ENCODE measurements at regions not wholly inside any gene's neighbourhood (a gene's known extent, or its start where the extent isn't known, plus 50 kb on each side); places are given as distances from the start of the nearest gene placed in this dataset.

GRCh38 chr17:31743797-31744196 is 115.2 kb downstream of the COPRS start:
- TF ChIP-seq, protein P1, sequence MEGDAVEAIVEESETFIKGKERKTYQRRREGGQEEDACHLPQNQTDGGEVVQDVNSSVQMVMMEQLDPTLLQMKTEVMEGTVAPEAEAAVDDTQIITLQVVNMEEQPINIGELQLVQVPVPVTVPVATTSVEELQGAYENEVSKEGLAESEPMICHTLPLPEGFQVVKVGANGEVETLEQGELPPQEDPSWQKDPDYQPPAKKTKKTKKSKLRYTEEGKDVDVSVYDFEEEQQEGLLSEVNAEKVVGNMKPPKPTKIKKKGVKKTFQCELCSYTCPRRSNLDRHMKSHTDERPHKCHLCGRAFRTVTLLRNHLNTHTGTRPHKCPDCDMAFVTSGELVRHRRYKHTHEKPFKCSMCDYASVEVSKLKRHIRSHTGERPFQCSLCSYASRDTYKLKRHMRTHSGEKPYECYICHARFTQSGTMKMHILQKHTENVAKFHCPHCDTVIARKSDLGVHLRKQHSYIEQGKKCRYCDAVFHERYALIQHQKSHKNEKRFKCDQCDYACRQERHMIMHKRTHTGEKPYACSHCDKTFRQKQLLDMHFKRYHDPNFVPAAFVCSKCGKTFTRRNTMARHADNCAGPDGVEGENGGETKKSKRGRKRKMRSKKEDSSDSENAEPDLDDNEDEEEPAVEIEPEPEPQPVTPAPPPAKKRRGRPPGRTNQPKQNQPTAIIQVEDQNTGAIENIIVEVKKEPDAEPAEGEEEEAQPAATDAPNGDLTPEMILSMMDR (IDR thresholded peaks at IDR 0.05) = no peak
- no peak for TF ChIP-seq EZH2 (IDR thresholded peaks at IDR 0.05; ENCODE audit: borderline replicate concordance, insufficient read depth, low read depth, low read length, poor library complexity, severe bottlenecking)
